Activated CD8-positive, alpha-beta T cell treated with anti-CD3 and anti-CD28 coated beads, Interleukin-2, amount 10 ng/mL, durations not matched to agents 7 days and 5 days (primary cell): ENCODE measurements at regions not wholly inside any gene's neighbourhood (a gene's known extent, or its start where the extent isn't known, plus 50 kb on each side); places are given as distances from the start of the nearest gene placed in this dataset.

Experiments
- ATAC-seq: fragments of 150-1000 bp; cut with Tn5 transposase; one replicate; pipeline ENCODE4 v1.10.0; 2021; ENCODE audit warnings: moderate library complexity
- CTCF ChIA-PET: fragments of 350-600 bp; sonication (Branson Sonifier 250); formaldehyde crosslinking; loops from one replicate; lab custom pipeline; 2021; ENCODE audit warnings: antibody characterized with exemption; lab: Charles Lee
- POLR2A ChIA-PET: fragments of 350-600 bp; sonication (Branson Sonifier 250); formaldehyde crosslinking; loops from one replicate; lab custom pipeline; 2021; ENCODE audit warnings: antibody characterized with exemption; lab: Charles Lee
- DNase-seq: peaks from one replicate; pipeline ENCODE4 v3.0.0-alpha.2; 2020
- H3K27ac Mint-ChIP-seq: one replicate; pipeline ENCODE4 v1.8.0; 2021; ENCODE audit warnings: mild to moderate bottlenecking, mixed read lengths
- H3K27me3 Mint-ChIP-seq: one replicate; pipeline ENCODE4 v1.8.0; 2021; ENCODE audit warnings: low read depth, mixed read lengths
- H3K36me3 Mint-ChIP-seq: one replicate; pipeline ENCODE4 v1.8.0; 2021; ENCODE audit warnings: low read depth, mixed read lengths
- H3K4me1 Mint-ChIP-seq: one replicate; pipeline ENCODE4 v1.8.0; 2021; ENCODE audit warnings: low read depth, mixed read lengths
- H3K4me3 Mint-ChIP-seq: one replicate; pipeline ENCODE4 v1.8.0; 2021; ENCODE audit warnings: mild to moderate bottlenecking, mixed read lengths
- H3K9me3 Mint-ChIP-seq: one replicate; pipeline ENCODE4 v1.8.0; 2022; ENCODE audit warnings: mixed read lengths; ENCODE audit not compliant: insufficient read depth

DNA sequence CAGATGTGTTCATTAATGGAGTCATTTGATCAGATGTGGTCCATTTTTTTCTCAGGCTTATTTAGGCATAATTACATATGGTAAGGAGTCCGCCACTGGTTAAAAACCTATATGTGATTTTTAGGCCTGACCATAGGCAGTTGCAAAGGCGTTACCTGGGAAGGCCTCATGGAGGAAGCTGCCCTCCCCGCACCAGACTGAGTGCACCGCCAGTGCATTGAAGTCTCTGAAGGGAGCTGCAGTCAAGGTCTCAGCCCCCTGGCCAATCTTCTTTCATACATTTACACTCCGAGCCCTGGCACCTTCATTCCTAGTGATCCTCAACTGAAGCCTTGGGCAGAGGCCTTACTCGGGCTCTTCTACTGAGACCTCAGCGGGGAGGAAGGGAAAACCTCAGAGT is 898.2 kb upstream of the AGA start:
- ChIA-PET CTCF (no interaction called here), POLR2A (no interaction called here)
- no peak for ATAC-seq
- DNase-seq: no peak
- Mint-ChIP-seq H3K36me3 (no peaks in the 10 kb centered on the region), H3K9me3 (peaks cover 5% of the 10 kb centered on the region), H3K4me3 (no peak overlapping the region), H3K4me1 (no peaks in the 10 kb centered on the region), H3K27ac (no peak overlapping the region), H3K27me3 (no peaks in the 10 kb centered on the region)

DNA sequence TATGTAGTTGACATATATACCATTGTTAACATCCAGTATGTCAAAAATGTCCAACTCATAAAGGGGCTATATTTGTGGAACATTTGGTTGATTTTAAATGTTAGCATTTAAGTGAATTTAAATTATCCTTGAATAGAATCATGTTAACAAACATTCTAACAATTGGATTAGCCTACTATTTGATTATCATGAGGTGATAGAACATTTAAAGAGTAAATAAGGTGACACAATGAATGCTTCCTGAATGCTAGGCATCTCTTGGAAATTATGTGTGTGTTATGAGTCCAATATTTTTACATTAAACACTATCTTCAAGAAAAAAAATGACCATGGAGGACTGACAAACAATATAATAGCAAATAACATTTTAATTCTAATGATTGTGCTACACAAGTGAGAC is 901.9 kb upstream of the AGA start:
- no peak overlapping the region for H3K4me3 Mint-ChIP-seq
- ATAC-seq: no peak
- ChIA-PET POLR2A (no interaction called here), CTCF (no interaction called here)
- DNase-seq: no peak
- no peaks in the 10 kb centered on the region for H3K27me3 Mint-ChIP-seq
- no peak overlapping the region for H3K27ac Mint-ChIP-seq
- no peaks in the 10 kb centered on the region for H3K4me1 Mint-ChIP-seq
- peaks cover 4% of the 10 kb centered on the region for H3K9me3 Mint-ChIP-seq
- H3K36me3 Mint-ChIP-seq: no peaks in the 10 kb centered on the region

DNA sequence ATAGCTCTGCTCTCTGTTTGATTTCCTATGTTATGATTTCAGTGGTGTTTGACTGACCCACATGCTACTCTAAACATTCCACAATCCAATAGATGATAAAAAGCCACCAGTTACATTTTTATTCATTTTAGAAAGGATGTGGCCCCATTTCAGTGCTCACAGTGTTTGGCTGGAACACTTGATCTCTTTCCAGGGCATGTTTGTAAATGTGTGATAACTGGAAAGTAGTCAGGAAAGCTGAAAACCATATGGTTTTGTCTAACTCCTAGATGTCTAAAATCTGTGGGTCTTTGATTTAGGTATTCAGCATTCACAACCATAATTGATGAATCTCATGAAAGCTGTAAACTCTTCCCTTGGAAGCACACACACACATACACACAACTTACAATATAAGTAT is 904.9 kb upstream of the AGA start:
- H3K27ac Mint-ChIP-seq: no peak overlapping the region
- peaks cover 4% of the 10 kb centered on the region for H3K9me3 Mint-ChIP-seq
- POLR2A ChIA-PET: no interaction called here
- DNase-seq (no peak), ATAC-seq (no peak)
- H3K4me1 Mint-ChIP-seq: no peaks in the 10 kb centered on the region
- CTCF ChIA-PET: no interaction called here
- no peaks in the 10 kb centered on the region for H3K27me3 Mint-ChIP-seq
- no peaks in the 10 kb centered on the region for H3K36me3 Mint-ChIP-seq
- H3K4me3 Mint-ChIP-seq: no peak overlapping the region

DNA sequence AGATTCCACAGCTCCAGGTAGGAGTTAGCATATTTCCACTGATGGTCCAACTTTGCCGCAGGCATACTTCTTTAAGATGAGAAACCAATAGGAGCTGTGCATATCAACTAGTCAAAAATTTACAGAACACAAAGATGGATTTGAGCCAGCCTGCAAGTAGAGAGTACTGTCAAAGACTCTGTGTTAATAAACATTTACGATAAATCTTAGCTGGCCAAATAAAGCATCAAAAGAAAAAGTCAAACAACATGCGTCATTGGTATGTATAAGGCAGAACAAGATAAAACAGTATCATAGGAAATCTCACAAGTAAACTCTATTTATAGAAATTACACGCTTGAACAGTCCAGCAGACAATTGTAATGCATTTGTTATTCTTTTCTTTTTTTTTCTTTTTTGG is 907.4 kb upstream of the AGA start:
- CTCF ChIA-PET: no interaction called here
- no peak overlapping the region for H3K4me3 Mint-ChIP-seq
- POLR2A ChIA-PET: no interaction called here
- no peak for ATAC-seq
- H3K27me3 Mint-ChIP-seq: no peaks in the 10 kb centered on the region
- no peak for DNase-seq
- no peaks in the 10 kb centered on the region for H3K4me1 Mint-ChIP-seq
- no peak overlapping the region for H3K27ac Mint-ChIP-seq
- H3K9me3 Mint-ChIP-seq: peaks cover 4% of the 10 kb centered on the region
- no peaks in the 10 kb centered on the region for H3K36me3 Mint-ChIP-seq

DNA sequence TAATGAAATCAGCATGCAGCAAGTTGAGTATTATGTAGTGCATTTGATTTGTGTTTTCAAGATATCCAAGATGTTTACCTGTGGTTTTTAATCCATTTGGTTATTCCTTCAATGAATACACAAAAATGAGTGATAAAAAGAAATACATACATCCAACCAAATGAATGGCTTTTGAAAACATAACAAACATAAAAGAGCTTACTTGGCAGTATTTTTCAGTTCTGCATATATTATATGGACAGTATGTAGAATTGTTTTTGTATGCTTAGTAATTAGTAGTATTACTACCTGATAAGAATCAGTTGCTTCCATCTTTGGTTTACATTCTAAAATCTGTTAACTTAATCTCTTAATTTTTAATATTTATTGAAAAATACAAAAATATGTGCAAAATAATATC is 908.9 kb upstream of the AGA start:
- H3K9me3 Mint-ChIP-seq: peaks cover 4% of the 10 kb centered on the region
- H3K4me3 Mint-ChIP-seq: no peak overlapping the region
- DNase-seq (no peak), ATAC-seq (no peak)
- POLR2A ChIA-PET: no interaction called here
- no peaks in the 10 kb centered on the region for H3K36me3 Mint-ChIP-seq
- CTCF ChIA-PET: no interaction called here
- no peaks in the 10 kb centered on the region for H3K27me3 Mint-ChIP-seq
- no peak overlapping the region for H3K27ac Mint-ChIP-seq
- H3K4me1 Mint-ChIP-seq: no peaks in the 10 kb centered on the region

GRCh38 chr4:178356725-178357124 is 914.5 kb upstream of the AGA start:
- CTCF ChIA-PET: no interaction called here
- Mint-ChIP-seq H3K36me3 (no peaks in the 10 kb centered on the region), H3K27ac (no peak overlapping the region), H3K9me3 (peaks cover 5% of the 10 kb centered on the region), H3K27me3 (no peaks in the 10 kb centered on the region), H3K4me1 (no peaks in the 10 kb centered on the region), H3K4me3 (no peak overlapping the region)
- POLR2A ChIA-PET: no interaction called here
- DNase-seq (no peak), ATAC-seq (no peak)

GRCh38 chr4:178385481-178385880 is 943.2 kb upstream of the AGA start:
- no peaks in the 10 kb centered on the region for H3K4me1 Mint-ChIP-seq
- H3K27ac Mint-ChIP-seq: no peak overlapping the region
- ATAC-seq (no peak), DNase-seq (no peak)
- H3K4me3 Mint-ChIP-seq: no peak overlapping the region
- H3K27me3 Mint-ChIP-seq: no peaks in the 10 kb centered on the region
- H3K36me3 Mint-ChIP-seq: no peaks in the 10 kb centered on the region
- POLR2A ChIA-PET: no interaction called here
- CTCF ChIA-PET: no interaction called here
- no peaks in the 10 kb centered on the region for H3K9me3 Mint-ChIP-seq

DNA sequence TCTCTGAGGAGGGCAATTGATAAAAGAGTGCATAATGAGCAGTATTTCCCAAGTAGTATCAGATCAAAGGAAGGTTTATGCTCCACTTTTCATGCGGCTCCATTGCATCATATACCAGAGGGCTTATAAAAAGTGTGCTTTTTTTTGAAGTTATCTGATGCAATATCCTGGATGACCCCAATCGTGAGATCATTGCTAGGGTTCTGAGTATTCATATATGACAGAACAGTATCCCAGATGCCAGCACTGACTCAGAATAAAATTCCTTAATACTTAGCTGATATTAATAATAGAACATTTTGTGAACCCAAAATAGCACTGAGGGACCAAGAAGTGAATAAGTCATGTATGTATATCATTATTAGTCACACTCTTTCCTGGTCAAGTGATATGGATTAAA is 945.5 kb upstream of the AGA start:
- POLR2A ChIA-PET: no interaction called here

DNA sequence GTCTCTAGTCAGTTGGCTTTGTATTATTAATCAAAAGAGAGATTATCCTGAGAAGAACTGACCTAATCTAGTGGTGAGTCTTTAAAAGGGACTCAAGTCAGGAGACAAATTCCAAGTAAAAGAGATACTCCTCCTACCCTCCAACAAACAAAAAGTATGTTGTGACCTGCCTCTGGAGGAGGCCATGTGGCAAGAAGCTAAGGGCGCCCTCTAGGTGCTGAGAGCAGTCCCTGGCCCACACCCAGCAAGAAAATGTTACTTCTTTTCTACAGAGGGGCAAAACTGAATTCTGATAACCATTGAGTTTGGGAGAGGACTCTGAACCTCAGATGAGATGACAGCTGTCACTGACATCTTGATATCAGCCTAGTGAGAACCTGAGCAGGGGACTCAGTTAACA is 953.6 kb upstream of the AGA start:
- Mint-ChIP-seq H3K4me3 (no peak overlapping the region), H3K4me1 (no peaks in the 10 kb centered on the region), H3K27ac (no peak overlapping the region), H3K27me3 (no peaks in the 10 kb centered on the region), H3K36me3 (no peaks in the 10 kb centered on the region), H3K9me3 (peaks cover 7% of the 10 kb centered on the region)
- ATAC-seq (no peak), DNase-seq (no peak)
- ChIA-PET POLR2A (no interaction called here), CTCF (no interaction called here)

More for the DNA sequence above, 945.5 kb upstream of the AGA start:
- no peaks in the 10 kb centered on the region for H3K27me3 Mint-ChIP-seq
- H3K4me1 Mint-ChIP-seq: no peaks in the 10 kb centered on the region
- H3K36me3 Mint-ChIP-seq: no peaks in the 10 kb centered on the region
- H3K4me3 Mint-ChIP-seq: no peak overlapping the region
- no peak for ATAC-seq
- no peak overlapping the region for H3K27ac Mint-ChIP-seq
- CTCF ChIA-PET: no interaction called here
- DNase-seq: no peak
- H3K9me3 Mint-ChIP-seq: no peaks in the 10 kb centered on the region

- H3K27me3 Mint-ChIP-seq: no peaks in the 10 kb centered on the region
- H3K36me3 Mint-ChIP-seq: no peaks in the 10 kb centered on the region
- POLR2A ChIA-PET: no interaction called here
- no peak overlapping the region for H3K27ac Mint-ChIP-seq
- peaks cover under 1% of the 10 kb centered on the region for H3K9me3 Mint-ChIP-seq
- H3K4me3 Mint-ChIP-seq: no peak overlapping the region
- no peaks in the 10 kb centered on the region for H3K4me1 Mint-ChIP-seq
- CTCF ChIA-PET: no interaction called here
- ATAC-seq (no peak), DNase-seq (no peak)
Measured at GRCh38 chr4:178412455-178412854, 970.2 kb upstream of the AGA start.

- H3K36me3 Mint-ChIP-seq: no peaks in the 10 kb centered on the region
Measured at GRCh38 chr4:178414042-178414441, 971.8 kb upstream of the AGA start.

GRCh38 chr4:178414881-178415446 is 972.7 kb upstream of the AGA start:
- Mint-ChIP-seq H3K36me3 (no peaks in the 10 kb centered on the region), H3K4me3 (no peak overlapping the region), H3K4me1 (no peaks in the 10 kb centered on the region), H3K9me3 (no peaks in the 10 kb centered on the region), H3K27ac (no peak overlapping the region), H3K27me3 (no peaks in the 10 kb centered on the region)
- CTCF ChIA-PET: no interaction called here
- ATAC-seq (no peak), DNase-seq (no peak)
- POLR2A ChIA-PET: no interaction called here

More at GRCh38 chr4:178414042-178414441, 971.8 kb upstream of the AGA start:
- H3K9me3 Mint-ChIP-seq: no peaks in the 10 kb centered on the region
- ChIA-PET POLR2A (no interaction called here), CTCF (no interaction called here)
- H3K27ac Mint-ChIP-seq: no peak overlapping the region
- H3K27me3 Mint-ChIP-seq: no peaks in the 10 kb centered on the region
- DNase-seq (no peak), ATAC-seq (no peak)
- no peaks in the 10 kb centered on the region for H3K4me1 Mint-ChIP-seq
- H3K4me3 Mint-ChIP-seq: no peak overlapping the region

DNA sequence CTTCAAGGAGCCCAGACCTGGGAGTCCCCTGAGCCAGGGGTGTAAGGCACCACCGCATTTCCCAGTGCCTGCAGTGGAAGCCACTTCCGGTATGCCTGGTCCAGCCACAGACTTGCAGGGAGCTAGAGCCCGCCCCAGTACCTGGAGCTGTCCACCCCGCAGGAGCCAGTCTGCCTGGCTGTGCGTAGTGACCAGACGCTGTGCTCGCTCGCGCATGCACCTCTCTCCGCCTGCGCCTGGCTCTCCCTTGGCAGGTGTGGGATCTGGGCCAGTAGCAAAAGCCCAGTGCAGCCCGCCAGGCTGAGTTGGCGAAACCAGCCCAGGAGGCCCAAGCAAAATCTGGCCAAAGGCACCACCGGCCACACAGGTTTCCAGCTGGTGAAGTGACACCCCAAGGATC is 973.7 kb upstream of the AGA start:
- H3K4me1 Mint-ChIP-seq: no peaks in the 10 kb centered on the region
- ChIA-PET POLR2A (no interaction called here), CTCF (no interaction called here)
- DNase-seq: no peak
- no peaks in the 10 kb centered on the region for H3K27me3 Mint-ChIP-seq
- H3K9me3 Mint-ChIP-seq: no peaks in the 10 kb centered on the region
- no peaks in the 10 kb centered on the region for H3K36me3 Mint-ChIP-seq
- H3K4me3 Mint-ChIP-seq: no peak overlapping the region
- H3K27ac Mint-ChIP-seq: no peak overlapping the region
- no peak for ATAC-seq
